GM21717 (cell line): ENCODE measurements at regions not wholly inside any gene's neighbourhood (a gene's known extent, or its start where the extent isn't known, plus 50 kb on each side); places are given as distances from the start of the nearest gene placed in this dataset.

Experiments
- ATAC-seq: cut with Tn5 transposase; IDR thresholded peaks from one replicate; pipeline ENCODE4 v1.9.1; 2021; ENCODE audit warnings: mild to moderate bottlenecking, moderate library complexity; ENCODE audit not compliant: unreplicated experiment

- no peak for ATAC-seq
Measured at GRCh38 chr3:31481697-31482096, 51.0 kb upstream of the STT3B start.

DNA sequence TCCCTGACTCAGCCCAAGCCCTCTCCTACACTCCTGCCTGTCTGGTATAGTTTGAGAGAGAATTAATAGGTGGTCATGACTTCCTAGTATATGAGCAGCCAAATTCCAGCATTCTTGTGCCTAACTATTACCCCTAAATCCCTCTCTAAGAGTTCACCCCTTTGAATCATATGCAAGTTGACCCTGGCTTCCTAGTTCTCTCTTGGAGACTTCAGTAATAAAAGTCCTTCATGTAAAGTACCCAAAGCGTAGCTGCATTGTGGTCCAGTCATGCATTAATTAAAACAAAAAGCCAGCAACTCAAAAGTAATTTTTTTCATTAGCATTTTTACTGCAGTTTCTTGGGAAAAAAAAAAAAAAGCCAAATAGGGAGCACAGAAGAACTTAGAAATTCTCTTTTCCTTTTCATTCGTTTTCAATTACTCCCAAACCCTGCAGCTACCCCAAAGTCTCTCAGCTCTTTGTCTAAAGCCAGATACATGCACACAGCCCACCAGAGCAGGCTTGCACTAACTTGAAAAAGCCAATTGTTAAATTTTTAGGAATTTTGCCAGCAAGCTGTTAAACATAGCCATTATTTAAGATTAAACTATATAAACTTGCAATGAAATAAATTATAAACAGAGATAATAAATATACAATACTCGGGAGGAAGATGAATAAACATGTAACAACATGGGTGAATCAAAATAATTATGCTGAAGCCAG lies 50.1 kb upstream of the STT3B start:
- no peak for ATAC-seq
